GM23338 (cell line): ENCODE measurements at regions not wholly inside any gene's neighbourhood (a gene's known extent, or its start where the extent isn't known, plus 50 kb on each side); places are given as distances from the start of the nearest gene placed in this dataset.

Experiments used
- ATAC-seq: fragments of 200-7000 bp; cut with Tn5 transposase; 3 replicates; pipeline ENCODE4 v1.9.1; 2020
- DNase-seq: peaks from one replicate; pipeline ENCODE4 v3.0.0-alpha.2; 2015; ENCODE audit warnings: low spot score
- H2AFZ ChIP-seq: fragments of 200-600 bp; sonication (generic); 2 replicates; pipeline ENCODE4 v1.8.0; 2016; ENCODE audit warnings: antibody characterized with exemption, mild to moderate bottlenecking, moderate library complexity
- H3F3A ChIP-seq: fragments of 200-600 bp; sonication (generic); replicated peaks from 2 replicates; pipeline ENCODE4 v1.8.0; 2017; ENCODE audit warnings: antibody characterized with exemption, mixed run types, low read depth
- H3K27ac ChIP-seq: fragments of 200-600 bp; sonication (generic); 2 replicates; pipeline ENCODE4 v1.6.1; 2016; ENCODE audit warnings: low read depth
- H3K27me3 ChIP-seq: fragments of 200-600 bp; sonication (generic); 2 replicates; pipeline ENCODE4 v1.8.0; 2016; ENCODE audit warnings: mild to moderate bottlenecking, mixed run types, moderate library complexity; ENCODE audit not compliant: insufficient read depth
- H3K36me3 ChIP-seq: fragments of 200-600 bp; sonication (generic); 2 replicates; pipeline ENCODE4 v1.8.0; 2016; ENCODE audit warnings: mild to moderate bottlenecking; ENCODE audit not compliant: insufficient read depth
- H3K4me1 ChIP-seq: fragments of 200-600 bp; sonication (generic); 2 replicates; pipeline ENCODE4 v1.8.0; 2016; ENCODE audit warnings: mild to moderate bottlenecking, moderate library complexity; ENCODE audit not compliant: insufficient read depth
- H3K4me2 ChIP-seq: fragments of 200-600 bp; sonication (generic); 2 replicates; pipeline ENCODE4 v1.7.1; 2017; ENCODE audit warnings: mixed run types
- H3K4me3 ChIP-seq: fragments of 200-600 bp; sonication (generic); 2 replicates; pipeline ENCODE4 v1.6.1; 2016; ENCODE audit warnings: mixed run types
- H3K79me2 ChIP-seq: fragments of 200-600 bp; sonication (generic); replicated peaks from 2 replicates; pipeline ENCODE4 v1.8.0; 2017; ENCODE audit warnings: mild to moderate bottlenecking; ENCODE audit not compliant: insufficient read depth
- H3K9me2 ChIP-seq: fragments of 200-600 bp; sonication (generic); 2 replicates; pipeline ENCODE4 v1.8.0; 2017; ENCODE audit not compliant: insufficient read depth
- H4K20me1 ChIP-seq: fragments of 200-600 bp; sonication (generic); replicated peaks from 2 replicates; pipeline ENCODE4 v1.8.0; 2017; ENCODE audit warnings: mild to moderate bottlenecking; ENCODE audit not compliant: insufficient read depth
- H3K27ac Mint-ChIP-seq: 2 replicates; pipeline ENCODE4 v1.8.0; 2020; ENCODE audit warnings: inconsistent platforms, mild to moderate bottlenecking, moderate library complexity, mixed read lengths
- H3K27me3 Mint-ChIP-seq: 3 replicates; pipeline ENCODE4 v1.8.0; 2022; ENCODE audit warnings: low read depth, mild to moderate bottlenecking, moderate library complexity, mixed read lengths, inconsistent platforms; ENCODE audit not compliant: insufficient read depth, poor library complexity
- H3K36me3 Mint-ChIP-seq: 3 replicates; pipeline ENCODE4 v1.8.0; 2021; ENCODE audit warnings: low read depth, mild to moderate bottlenecking, inconsistent platforms, moderate library complexity, mixed read lengths
- H3K4me1 Mint-ChIP-seq: 3 replicates; pipeline ENCODE4 v1.8.0; 2020; ENCODE audit warnings: mild to moderate bottlenecking, inconsistent platforms, mixed read lengths
- H3K4me3 Mint-ChIP-seq: 3 replicates; pipeline ENCODE4 v1.8.0; 2021; ENCODE audit warnings: moderate library complexity, mild to moderate bottlenecking, inconsistent platforms, mixed read lengths
- H3K9me3 Mint-ChIP-seq: 3 replicates; pipeline ENCODE4 v1.8.0; 2020; ENCODE audit warnings: moderate library complexity, mild to moderate bottlenecking, inconsistent platforms, mixed read lengths
- CREB1 ChIP-seq: fragments of 250-450 bp; sonication (Bioruptor Pico); IDR thresholded peaks from 2 replicates; pipeline ENCODE4 v1.5.0; 2020; ENCODE audit warnings: low read depth, mild to moderate bottlenecking, moderate library complexity
- CTCF ChIP-seq, 2 experiments: fragments of 200-600 bp in 1 of 2; sonication (generic) in 1 of 2; conservative IDR thresholded peaks; 2 replicates each; pipeline versions ENCODE4 v1.5.1 to v1.6.1; 2016 to 2017; ENCODE audit warnings: antibody characterized with exemption in 2 of 2, low read depth in 2 of 2, mild to moderate bottlenecking in 2 of 2, moderate library complexity in 1 of 2
- ETS1 ChIP-seq: IDR thresholded peaks from 2 replicates; pipeline ENCODE4 v1.6.1; 2016; ENCODE audit warnings: antibody characterized with exemption
- EZH2 ChIP-seq: fragments of 200-600 bp; sonication (generic); IDR thresholded peaks from one replicate; pipeline ENCODE4 v1.8.0; 2017; ENCODE audit warnings: antibody characterized with exemption, mild to moderate bottlenecking, low read depth; ENCODE audit not compliant: unreplicated experiment
- EZH2phosphoT487 ChIP-seq: fragments of 200-600 bp; sonication (generic); IDR thresholded peaks from one replicate; pipeline ENCODE4 v1.8.1; 2018; ENCODE audit warnings: antibody characterized with exemption; ENCODE audit not compliant: unreplicated experiment
- JUNB ChIP-seq: IDR thresholded peaks from one replicate; pipeline ENCODE4 v1.6.1; 2016; ENCODE audit warnings: antibody characterized with exemption; ENCODE audit not compliant: unreplicated experiment
- NANOG ChIP-seq: IDR thresholded peaks from 2 replicates; pipeline ENCODE4 v1.6.1; 2016; ENCODE audit warnings: antibody characterized with exemption, borderline replicate concordance
- POLR2AphosphoS5 ChIP-seq: IDR thresholded peaks from 2 replicates; pipeline ENCODE4 v1.6.1; 2016; ENCODE audit warnings: antibody characterized with exemption, low read depth
- REST ChIP-seq: IDR thresholded peaks from one replicate; pipeline ENCODE4 v1.6.1; 2018; ENCODE audit warnings: antibody characterized with exemption; ENCODE audit not compliant: unreplicated experiment
- STAT1 ChIP-seq: IDR thresholded peaks from one replicate; pipeline ENCODE4 v1.6.1; 2016; ENCODE audit warnings: antibody characterized with exemption; ENCODE audit not compliant: unreplicated experiment
- ZNF114 ChIP-seq: fragments of 250-450 bp; sonication (Bioruptor Pico); IDR thresholded peaks from 2 replicates; pipeline ENCODE4 v1.5.0; 2020; ENCODE audit warnings: mild to moderate bottlenecking, moderate library complexity
- ZNF331 ChIP-seq: fragments of 250-450 bp; sonication (Bioruptor Pico); IDR thresholded peaks from 2 replicates; pipeline ENCODE4 v1.5.0; 2020; ENCODE audit warnings: low read depth, mild to moderate bottlenecking, moderate library complexity
- ZNF462 ChIP-seq: fragments of 250-450 bp; sonication (Bioruptor Pico); IDR thresholded peaks from 2 replicates; pipeline ENCODE4 v1.5.0; 2020; ENCODE audit warnings: mild to moderate bottlenecking, moderate library complexity

GRCh38 chr11:90747057-90747456 lies 524.2 kb upstream of the CHORDC1 start:
- DNase-seq (no peak), ATAC-seq (no peak)
- Histone ChIP-seq H2AFZ (no peak overlapping the region), H3K4me1 (no peaks in the 10 kb centered on the region), H3K27me3 (no peaks in the 10 kb centered on the region), H3K27ac (no peak overlapping the region), H3K9me2 (no peaks in the 10 kb centered on the region), H3F3A (no peaks in the 10 kb centered on the region), H3K36me3 (no peaks in the 10 kb centered on the region), H3K4me3 (no peak overlapping the region), H3K79me2 (no peaks in the 10 kb centered on the region), H3K4me2 (no peak overlapping the region), H4K20me1 (no peaks in the 10 kb centered on the region)
- no peak for TF ChIP-seq CTCF (conservative IDR thresholded peaks at IDR 0.05; ENCODE audit: low read depth in 2 of 2)
- TF ChIP-seq NANOG, result no peak
- TF ChIP-seq STAT1, result no peak
- TF ChIP-seq ZNF114 (CRISPR knock-in tag), result no peak
- no peak for TF ChIP-seq REST
- no peak for TF ChIP-seq EZH2
- no peak for TF ChIP-seq ZNF331 (CRISPR knock-in tag)
- TF ChIP-seq CREB1 (CRISPR knock-in tag), result no peak
- TF ChIP-seq EZH2phosphoT487, result no peak
- TF ChIP-seq JUNB, result no peak
- TF ChIP-seq POLR2AphosphoS5, result no peak
- TF ChIP-seq ETS1, result no peak
- no peak for TF ChIP-seq ZNF462
- no peaks in the 10 kb centered on the region for H3K4me1 Mint-ChIP-seq
- H3K27ac Mint-ChIP-seq, result no peak overlapping the region
- H3K9me3 Mint-ChIP-seq, result peaks cover 27% of the 10 kb centered on the region
- H3K36me3 Mint-ChIP-seq, result peaks cover 23% of the 10 kb centered on the region; the same call in 2 of the 3 replicates
- H3K4me3 Mint-ChIP-seq, result no peak overlapping the region
- H3K27me3 Mint-ChIP-seq, result no peaks in the 10 kb centered on the region
